HG03575 (cell line): ENCODE measurements at regions not wholly inside any gene's neighbourhood (a gene's known extent, or its start where the extent isn't known, plus 50 kb on each side); places are given as distances from the start of the nearest gene placed in this dataset.
A peak's percentile ranks its signal among the peaks of the same experiment; 100 is the strongest.
"Not testable (repeated sequence)": the region's sequence is repeated elsewhere in the genome, so short reads cannot be mapped to it uniquely, and the experiment has no call there.

Experiments
- ATAC-seq: cut with Tn5 transposase; IDR thresholded peaks from one replicate; pipeline ENCODE4 v1.9.1; 2021; ENCODE audit not compliant: unreplicated experiment, insufficient number of reproducible peaks, low FRiP score; ENCODE audit errors: extremely low read depth

DNA sequence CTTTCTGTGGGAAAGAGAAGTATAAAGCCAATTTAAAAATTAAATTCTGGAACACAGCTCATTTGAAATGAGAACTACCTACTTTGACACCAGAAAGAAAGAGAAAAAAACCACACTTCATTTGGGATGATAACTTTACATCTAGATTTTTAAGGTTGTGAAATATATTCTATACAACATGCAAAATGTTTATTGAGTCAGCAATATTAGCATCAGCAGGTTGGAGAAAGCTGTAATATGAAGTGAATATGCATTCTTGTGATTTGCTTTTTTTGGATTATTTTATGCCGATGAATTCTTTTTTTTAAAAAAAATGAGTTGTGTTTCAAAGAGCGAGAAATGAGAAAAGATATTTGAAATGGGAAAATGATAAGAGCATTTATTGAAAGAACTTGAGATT lies 307.0 kb upstream of the DPPA4 start:
- ATAC-seq = no peak

DNA sequence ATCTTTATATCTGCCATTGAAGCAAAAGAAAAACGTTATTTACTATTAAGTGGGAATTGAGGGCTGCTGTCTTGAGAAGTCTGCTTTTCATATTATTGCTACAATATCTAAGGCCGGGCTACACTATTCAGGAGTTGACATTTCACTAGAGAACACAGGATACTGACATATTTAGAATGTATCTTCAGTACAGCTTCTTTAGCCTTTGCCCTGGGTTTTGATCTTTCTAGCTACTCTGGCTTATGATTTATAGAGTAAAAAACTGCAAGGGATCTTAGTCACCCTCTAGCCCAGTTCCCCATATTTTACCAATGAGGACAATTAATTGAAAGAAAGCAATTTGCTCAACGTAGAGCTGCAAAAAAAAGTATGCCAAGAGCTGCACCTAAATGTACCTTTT lies 307.4 kb upstream of the DPPA4 start:
- ATAC-seq = no peak

DNA sequence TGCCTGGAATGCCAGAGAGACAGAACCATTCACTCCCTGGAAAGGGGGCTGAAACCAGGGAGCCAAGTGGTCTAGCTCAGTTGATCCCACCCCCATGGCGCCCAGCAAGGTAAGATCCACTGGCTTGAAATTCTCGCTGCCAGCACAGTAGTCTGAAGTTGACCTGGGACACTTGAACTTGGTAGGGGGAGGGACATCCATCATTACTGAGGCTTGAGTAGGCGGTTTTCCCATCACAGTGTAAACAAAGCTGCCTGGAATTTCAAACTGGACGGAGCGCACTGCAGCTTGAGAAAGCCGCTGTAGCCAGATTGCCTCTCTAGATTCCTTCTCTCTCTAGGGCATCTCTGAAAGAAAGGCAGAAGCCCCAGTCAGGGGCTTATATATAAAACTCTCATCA lies 310.7 kb upstream of the DPPA4 start:
- ATAC-seq = no peak

DNA sequence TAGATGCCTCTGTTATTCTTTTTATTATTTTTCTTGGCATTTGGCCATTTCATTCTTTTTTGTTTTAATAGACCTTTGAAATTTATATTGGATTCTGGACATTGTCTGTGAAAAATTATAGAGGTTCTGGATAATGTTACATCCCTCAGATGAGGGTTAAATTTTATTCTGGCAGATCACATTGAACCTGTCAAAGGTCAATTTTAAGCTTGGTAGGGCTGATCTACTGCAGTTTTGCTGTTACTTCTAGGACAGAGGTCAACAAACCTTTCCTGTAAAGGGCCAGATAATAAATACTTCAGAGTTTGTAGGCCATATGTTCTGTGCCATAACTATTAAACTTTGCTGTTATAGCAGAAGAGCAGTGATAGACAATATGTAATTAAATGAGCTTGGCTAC lies 318.9 kb upstream of the DPPA4 start:
- ATAC-seq = no peak

DNA sequence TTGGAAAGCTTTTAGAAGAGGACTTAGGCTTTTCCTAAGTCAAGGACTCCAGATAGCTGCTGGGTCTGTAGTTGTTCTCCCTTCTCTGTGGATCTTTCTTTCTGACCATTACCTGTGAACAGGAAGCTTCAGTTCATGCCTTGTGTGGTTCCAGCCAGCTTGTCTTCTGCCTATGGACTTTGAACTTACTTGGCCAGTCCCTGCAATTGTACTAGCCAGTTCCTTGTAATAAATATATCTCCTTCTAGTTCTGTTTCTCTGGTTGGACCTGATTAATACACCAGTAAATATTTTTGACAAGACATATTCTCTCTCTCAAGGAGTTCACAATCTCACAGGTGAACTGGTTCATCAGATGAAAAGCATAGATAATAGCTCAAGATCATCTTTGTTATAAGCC lies 341.3 kb upstream of the DPPA4 start:
- no peak for ATAC-seq

DNA sequence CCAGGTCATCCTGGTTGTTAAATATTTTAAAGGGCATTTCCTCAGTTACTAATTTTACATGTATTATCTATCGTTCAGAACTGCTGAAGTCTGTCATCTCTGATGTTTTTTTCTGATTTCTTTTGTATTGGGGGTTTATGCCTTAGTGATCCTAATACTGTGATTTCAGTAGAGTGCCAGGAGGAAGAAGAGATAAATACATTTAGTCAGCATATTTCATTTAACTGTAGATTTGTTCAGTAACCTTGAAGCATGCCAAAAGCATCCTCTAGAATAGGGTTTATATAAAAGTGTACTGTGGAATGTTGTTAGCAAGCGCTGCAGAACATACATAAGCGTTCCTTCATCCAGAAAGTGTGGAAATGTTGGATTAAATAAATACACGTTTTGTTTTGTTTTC lies 342.3 kb upstream of the DPPA4 start:
- ATAC-seq = no peak

DNA sequence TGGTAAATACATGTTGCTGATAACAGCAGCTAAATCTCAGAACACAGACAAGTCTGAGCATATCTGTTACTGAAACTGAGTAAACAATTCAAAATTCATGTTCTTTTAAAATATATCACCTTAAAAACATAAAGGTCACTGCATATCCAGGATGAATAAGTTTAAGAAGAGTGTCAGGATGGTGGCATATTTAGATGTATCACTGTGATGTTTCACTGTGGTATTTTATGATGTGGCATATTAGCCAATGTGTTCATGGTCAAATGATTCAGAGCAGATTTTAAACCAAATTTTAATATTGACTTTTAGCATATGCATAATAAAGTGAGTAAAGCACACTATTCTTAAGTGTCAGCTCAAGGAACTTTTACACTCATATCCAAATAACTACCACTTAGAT lies 346.4 kb upstream of the DPPA4 start:
- no peak for ATAC-seq

DNA sequence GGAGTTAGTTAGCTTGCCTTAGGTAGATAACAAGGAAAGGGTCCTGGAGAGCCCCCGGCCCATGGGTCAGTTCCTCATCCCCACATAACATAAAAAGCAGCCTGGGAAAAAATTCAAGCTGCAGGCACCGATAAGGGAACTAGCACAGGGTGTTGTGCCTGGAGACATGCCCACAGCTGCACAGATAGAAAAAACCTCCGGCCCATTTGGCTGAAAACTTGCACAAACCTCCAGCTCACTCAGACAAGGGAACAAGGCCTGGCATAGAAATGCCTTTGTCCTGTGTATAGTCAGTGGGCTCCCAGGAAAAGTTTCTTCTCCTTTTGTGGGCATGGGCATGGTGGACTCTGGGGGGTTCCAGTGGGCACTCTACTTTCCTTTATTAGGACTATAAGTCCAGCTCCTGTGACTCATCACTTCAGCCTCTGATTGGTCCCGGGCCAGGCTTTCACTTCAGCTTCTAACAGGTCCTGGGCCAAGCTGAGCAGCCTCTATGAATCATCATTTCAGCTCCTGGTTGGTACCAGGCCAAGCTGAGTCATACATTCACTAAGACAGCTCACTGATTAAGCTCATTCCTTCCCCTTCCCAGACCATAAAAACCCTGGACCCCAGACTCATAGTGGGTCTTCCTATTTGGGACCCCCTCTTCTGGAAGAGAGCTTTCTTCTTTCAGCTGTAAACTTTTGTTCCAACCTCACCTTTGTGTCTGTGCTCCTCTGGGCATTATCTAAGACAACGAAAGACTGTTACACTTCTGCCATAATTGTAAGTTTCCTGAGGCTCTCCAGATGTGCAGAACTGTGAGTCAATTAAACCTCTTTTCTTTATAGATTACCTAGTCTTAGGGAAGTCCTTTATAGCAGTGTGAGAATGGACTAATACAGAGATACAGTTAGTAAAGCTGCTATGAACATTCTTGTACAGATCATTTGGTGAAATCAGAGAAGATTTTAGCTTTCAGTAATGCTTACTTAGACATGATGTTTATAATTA lies 348.0 kb upstream of the DPPA4 start:
- no peak for ATAC-seq

DNA sequence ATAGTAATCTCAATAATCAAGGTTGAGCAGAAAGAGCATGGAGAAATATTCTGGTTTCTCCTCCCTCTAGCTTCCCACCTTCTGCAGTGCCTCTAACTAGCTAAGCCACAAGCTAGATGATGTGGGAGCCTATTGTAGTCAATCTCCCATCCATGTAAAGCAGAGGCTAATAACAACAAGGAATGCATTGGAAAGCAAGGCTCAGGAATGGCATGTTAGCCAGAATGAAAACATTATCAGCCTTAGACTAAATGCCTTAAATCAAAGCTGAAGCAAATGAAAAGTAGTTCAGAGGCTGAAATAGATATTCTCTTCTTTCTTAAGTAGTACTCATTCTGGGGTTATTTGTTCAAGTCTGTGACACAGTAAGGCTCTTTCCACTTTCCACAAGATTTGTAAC lies 350.3 kb upstream of the DPPA4 start:
- no peak for ATAC-seq

DNA sequence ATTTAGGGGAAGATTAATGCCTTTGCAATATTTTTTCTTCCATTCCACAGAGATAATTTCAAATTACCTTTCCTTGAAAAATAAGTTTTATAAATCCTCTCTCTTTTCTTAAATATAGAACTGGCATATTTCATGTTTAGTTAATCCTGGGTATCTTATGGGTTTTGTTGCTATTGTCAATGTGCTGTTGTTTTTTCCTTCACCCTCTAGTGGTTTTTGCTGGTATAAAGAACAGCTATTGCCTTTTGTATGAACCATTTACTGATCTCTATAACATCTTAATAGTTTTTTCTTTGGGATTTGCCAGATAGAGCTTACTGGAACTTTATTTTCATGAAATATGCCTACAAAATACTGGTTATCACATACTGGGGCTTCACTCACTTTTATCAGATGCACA lies 359.6 kb upstream of the DPPA4 start:
- no peak for ATAC-seq

DNA sequence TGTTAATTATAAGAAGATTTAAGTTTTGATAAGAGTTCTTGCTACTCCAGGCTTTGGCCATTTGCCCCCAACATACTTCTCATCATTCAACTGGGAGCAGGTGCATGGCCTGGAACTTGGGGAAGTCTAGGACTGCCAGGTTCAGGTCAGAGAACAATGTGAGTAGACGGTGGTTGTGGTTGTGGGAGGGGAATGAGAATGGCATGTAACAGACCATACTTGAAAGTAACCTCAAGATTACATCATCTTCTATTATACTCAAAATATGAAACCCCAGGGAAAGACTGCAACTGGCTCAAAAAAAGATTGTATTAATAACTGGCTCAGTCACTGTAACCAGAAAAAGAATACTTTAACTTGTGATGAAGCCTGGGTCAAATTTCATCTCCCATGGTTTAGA lies 364.9 kb upstream of the DPPA4 start:
- ATAC-seq = peak; percentile 94

DNA sequence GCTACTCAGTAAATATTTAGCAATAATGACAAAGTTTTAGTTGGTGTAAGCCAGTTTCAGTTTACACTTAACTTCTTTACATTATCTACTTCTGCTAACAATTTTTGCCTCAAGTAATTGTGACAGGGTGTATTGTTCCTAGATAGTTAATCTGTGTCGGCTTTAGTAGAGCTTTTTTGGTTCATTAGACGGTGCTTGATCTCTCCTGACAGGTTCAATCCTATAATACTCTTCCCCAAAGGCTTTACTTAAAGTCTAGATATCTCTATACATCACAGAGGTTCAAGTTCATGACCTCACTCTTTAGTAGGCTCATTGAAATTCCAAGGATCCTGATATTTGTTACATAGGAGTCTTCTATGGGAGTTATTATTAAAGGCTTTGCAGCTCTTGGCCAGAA lies 365.6 kb upstream of the DPPA4 start:
- no peak for ATAC-seq

DNA sequence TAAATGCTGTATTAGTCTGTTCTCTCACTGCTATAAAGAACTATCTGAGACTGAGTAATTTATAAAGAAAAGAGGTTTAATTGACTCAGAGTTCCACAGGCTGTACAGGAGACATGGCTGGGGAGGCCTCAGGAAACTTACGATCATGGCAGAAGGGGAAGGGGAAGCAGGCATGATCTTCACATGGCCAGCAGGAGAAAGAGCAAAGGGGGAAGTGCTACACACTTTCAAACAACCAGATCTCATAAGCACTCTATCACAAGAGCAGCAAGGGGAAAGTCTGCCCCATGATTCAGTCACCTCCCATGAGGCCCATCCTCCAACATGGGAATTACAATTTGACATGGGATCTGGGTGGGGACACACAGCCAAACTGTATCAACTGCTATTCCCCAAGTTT lies 367.8 kb upstream of the DPPA4 start:
- not testable (repeated sequence) for ATAC-seq

DNA sequence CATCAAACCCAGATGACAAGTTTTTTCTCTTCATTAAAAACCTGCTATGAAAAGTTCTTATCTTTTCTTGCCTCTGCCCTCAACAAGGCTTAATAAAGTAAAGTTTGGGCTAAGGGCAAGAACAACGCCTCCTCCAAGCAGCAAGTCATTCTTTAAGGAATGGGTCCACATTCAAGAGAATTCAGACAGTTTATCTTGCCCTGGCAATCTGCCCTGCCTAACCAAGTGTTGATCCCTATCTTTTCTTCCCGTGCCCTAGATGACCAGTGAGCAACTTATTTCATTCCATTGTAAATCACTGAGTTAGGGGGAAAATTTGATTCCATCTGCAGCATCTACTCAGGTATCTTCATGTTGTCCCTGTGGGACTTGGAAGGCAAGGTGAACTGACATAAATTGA lies 370.3 kb upstream of the DPPA4 start:
- ATAC-seq = no peak

DNA sequence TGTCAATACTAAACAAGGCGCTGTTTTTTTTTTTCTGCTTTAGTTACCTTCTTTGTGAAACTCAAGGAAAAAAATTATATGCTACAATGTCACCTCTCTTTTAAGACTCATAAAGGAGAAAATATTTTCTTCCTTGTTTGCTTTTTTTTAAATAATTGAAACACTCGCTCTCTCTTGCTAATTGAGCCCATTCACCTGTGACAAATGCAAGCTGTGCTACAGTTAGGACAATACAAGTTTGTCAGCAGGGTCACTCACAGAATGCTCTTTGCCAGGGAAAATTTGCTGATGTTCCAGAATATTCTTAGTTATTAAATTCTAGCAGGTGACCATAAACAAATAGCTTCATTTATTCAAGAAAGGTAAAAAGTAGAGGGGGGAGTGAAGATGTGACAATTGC lies 375.9 kb upstream of the DPPA4 start:
- ATAC-seq = no peak

DNA sequence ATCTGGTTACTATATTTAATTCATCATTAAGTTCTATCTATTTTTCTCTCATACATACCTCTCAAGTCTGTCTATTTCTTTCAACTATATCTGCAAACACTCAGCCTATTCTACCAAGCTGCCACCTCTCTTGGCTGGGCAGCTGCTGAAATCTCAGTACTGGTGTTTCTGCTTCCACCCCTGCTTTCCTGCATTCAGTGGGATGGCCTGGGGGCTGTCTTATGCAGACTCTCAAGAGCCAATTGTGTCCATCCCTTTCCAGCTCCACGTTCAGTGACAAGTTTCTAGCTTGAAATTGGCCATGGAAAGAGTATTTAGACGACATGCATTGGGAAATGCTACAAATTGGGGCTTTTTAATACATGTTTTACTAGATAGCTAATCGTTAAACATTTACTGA lies 378.4 kb upstream of the DPPA4 start:
- ATAC-seq = no peak

DNA sequence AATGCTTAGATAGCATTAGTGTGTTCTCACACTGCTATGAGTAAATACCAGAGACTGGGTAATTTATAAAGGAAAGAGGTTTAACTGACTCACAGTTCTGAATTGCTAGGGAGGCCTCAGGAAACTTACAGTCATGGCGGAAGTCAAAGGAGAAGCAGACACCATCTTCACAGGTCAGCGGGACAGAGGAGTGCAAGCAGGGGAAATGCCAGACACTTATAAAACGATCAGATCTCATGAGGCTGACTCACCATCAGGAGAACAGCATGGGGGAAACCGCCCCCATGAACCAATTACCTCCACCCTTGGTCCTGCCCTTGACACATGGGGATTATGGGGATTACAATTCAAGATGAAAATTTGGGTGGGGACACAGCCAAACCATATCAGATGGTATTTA lies 381.5 kb upstream of the DPPA4 start:
- ATAC-seq = no peak

DNA sequence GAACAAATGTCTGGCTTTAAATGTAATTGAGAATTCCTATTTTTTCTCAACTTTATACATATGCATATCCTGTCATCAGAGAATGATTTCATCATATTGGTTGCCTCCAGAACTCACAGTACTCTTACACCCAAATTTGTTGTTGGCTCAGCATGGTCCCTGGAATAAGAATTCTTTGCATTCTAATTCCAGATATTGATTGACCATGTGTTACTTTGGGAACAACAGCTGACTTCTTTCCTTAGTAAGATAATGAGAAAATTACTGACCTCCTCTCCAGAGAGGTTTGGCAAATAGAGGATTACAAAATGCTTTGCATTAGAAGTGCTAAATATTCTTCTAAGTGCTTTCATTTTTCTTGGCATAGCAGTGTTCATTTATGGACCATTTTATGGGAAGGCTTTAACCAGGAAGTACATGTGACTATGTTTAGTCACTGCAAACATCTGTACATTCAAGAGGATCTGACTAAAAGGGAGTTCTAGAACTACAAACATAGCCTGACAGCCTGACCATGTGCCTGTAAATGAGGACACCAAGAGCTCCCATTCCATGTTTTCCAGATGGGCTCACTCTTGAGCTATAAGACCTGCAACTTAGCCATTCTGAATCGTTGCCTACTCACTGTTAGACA lies 391.6 kb upstream of the DPPA4 start:
- ATAC-seq = no peak

DNA sequence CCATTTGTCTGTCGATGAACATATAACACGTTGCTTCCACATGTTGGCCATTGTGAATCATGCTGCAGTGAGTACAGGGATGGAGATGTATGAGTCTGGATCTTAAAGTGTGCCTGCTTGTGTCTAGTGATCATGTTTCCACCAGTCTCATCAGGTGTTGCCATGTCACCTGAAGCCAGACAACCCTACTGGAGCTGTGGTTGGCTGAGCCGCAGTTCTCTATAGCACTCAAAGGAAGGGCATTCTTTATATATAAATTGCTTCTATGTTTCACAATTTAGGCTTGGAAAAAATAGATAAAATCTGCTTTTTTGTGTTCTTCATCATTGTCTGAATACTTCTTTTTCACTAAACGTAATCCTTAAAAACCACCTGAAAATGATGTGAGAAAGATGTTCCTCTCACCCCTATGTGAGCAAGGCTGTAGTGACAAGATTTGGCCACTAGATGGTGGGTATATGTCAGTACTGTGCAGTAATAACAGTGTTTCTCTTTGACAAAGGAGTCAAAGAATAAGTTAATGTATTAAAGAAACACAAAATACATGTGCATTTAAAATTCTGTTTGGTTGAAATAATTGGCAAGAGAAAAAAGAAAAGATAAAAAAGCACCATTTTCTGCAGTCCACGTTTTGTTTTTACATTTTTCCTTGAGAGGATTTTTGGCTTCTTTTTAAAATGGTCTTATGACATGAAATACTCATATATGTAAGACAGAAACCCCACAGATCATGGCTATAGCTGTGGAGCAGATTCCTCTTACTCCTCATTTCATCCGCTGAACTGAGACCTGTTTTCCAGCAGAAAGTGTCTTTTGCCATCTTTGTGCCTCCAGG lies 394.5 kb upstream of the DPPA4 start:
- peak; percentile 81 for ATAC-seq

DNA sequence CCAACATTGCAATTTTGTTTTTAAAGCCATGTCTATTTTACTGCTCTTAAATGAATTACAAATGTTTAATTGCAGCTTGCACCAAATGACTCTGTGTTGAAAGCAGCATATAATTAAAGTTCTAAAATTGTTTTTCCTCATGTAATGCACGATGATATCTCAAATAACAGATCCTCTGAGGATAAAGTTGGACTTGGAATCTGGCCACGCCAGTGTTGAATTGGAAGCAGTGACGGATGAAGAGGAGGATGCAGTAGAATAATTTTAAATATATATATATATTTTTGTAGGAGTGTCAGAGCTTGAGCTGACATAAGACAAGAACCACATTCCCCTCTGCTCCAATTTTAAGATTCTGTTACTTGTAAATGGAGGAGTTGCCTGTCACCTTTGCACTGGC lies 406.6 kb upstream of the DPPA4 start:
- ATAC-seq = no peak
